Fibroblast of lung (primary cell): ENCODE measurements at regions not wholly inside any gene's neighbourhood (a gene's known extent, or its start where the extent isn't known, plus 50 kb on each side); places are given as distances from the start of the nearest gene placed in this dataset.

ENCODE experiments used
- DNase-seq, 2 donors: peaks; one replicate each; pipeline versions ENCODE4 v3.0.0 to v3.0.0-alpha.2; 2010; ENCODE audit warnings: low read depth in 2 of 2
- H2AFZ ChIP-seq: 2 replicates; pipeline ENCODE4 v1.5.1; 2012; ENCODE audit warnings: low read length, control low read depth, inconsistent platforms
- H3K27ac ChIP-seq: 2 replicates; pipeline ENCODE4 v1.5.1; 2011; ENCODE audit warnings: low read length, control low read depth; ENCODE audit not compliant: insufficient read depth
- H3K27me3 ChIP-seq: 2 replicates; pipeline ENCODE4 v1.5.1; 2011; ENCODE audit warnings: mild to moderate bottlenecking, low read length; ENCODE audit not compliant: control insufficient read depth, insufficient read depth
- H3K36me3 ChIP-seq: 2 replicates; pipeline ENCODE4 v1.5.1; 2011; ENCODE audit warnings: low read length; ENCODE audit not compliant: control insufficient read depth, insufficient read depth
- H3K4me1 ChIP-seq: 2 replicates; pipeline ENCODE4 v1.5.1; 2011; ENCODE audit warnings: low read length; ENCODE audit not compliant: control insufficient read depth, insufficient read depth; ENCODE audit errors: extremely low read depth
- H3K4me2 ChIP-seq: 2 replicates; pipeline ENCODE4 v1.5.1; 2011; ENCODE audit warnings: low read length, control low read depth; ENCODE audit not compliant: insufficient read depth; ENCODE audit errors: extremely low read depth
- H3K4me3 ChIP-seq, 4 experiments: fragments of 200-600 bp in 1 of 4; sonication (generic) in 1 of 4; replicated peaks in 1 of 4; 2 replicates each; pipeline ENCODE4 v1.5.1; 2011 to 2016; ENCODE audit warnings: low read length in 4 of 4, low read depth in 3 of 4, mild to moderate bottlenecking in 3 of 4, control low read depth in 2 of 4, inconsistent platforms in 1 of 4, mixed read lengths in 1 of 4; ENCODE audit not compliant: insufficient read depth in 1 of 4; ENCODE audit errors: control extremely low read depth in 1 of 4
- H3K79me2 ChIP-seq: 2 replicates; pipeline ENCODE4 v1.5.1; 2012; ENCODE audit warnings: mild to moderate bottlenecking, low read length, inconsistent platforms; ENCODE audit not compliant: control insufficient read depth, insufficient read depth
- H3K9ac ChIP-seq: 2 replicates; pipeline ENCODE4 v1.5.1; 2011; ENCODE audit warnings: mild to moderate bottlenecking, low read length, control low read depth; ENCODE audit not compliant: insufficient read depth
- H3K9me3 ChIP-seq: 2 replicates; pipeline ENCODE4 v1.5.1; 2012; ENCODE audit warnings: low read depth, low read length; ENCODE audit not compliant: control insufficient read depth, insufficient read depth
- H4K20me1 ChIP-seq: 2 replicates; pipeline ENCODE4 v1.5.1; 2011; ENCODE audit warnings: low read length; ENCODE audit not compliant: control insufficient read depth, insufficient read depth; ENCODE audit errors: extremely low read depth
- EZH2 ChIP-seq: IDR thresholded peaks from 2 replicates; pipeline ENCODE4 v1.5.1; 2012; ENCODE audit warnings: low read length, control low read depth, mild to moderate bottlenecking; ENCODE audit errors: missing control alignments
- TF ChIP-seq, protein P1 (sequence below), 2 donors: IDR thresholded peaks in 1 of 2; conservative IDR thresholded peaks in 1 of 2; 1 replicate in 1 of 2; 2 replicates in 1 of 2; pipeline ENCODE4 v1.5.1; 2011 to 2012; ENCODE audit warnings: low read length in 2 of 2, control low read depth in 1 of 2, inconsistent platforms in 1 of 2, low read depth in 1 of 2, mild to moderate bottlenecking in 1 of 2

DNA sequence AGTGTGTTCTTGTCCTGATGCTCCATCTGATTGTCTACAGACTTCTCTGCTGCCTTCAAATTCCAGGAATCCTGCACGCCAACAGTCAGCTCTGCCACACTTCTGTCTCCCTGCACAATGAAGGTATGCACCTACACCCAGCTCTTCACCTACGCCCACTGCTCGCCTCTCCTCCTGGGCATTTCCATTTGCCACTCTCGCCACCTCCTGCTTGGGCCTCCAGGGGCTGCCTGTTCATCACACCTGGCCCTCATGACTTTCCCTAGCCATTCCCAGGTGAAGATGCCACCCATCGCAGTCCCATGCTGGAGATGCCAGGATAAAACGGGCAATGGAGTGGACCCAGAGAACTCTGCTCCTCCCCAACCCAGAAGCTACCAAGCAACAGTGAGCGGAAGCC lies 96.5 kb upstream of the ATP1A1 start:
- DNase-seq, result no peak
- Histone ChIP-seq H3K4me1 (no peaks in the 10 kb centered on the region), H3K79me2 (no peaks in the 10 kb centered on the region), H3K9me3 (no peaks in the 10 kb centered on the region), H4K20me1 (no peaks in the 10 kb centered on the region), H3K27me3 (no peaks in the 10 kb centered on the region), H3K36me3 (no peaks in the 10 kb centered on the region), H3K4me2 (no peak overlapping the region), H3K27ac (no peak overlapping the region), H3K4me3 (no peak overlapping the region), H2AFZ (no peak overlapping the region), H3K9ac (no peak overlapping the region)
- TF ChIP-seq, protein P1, sequence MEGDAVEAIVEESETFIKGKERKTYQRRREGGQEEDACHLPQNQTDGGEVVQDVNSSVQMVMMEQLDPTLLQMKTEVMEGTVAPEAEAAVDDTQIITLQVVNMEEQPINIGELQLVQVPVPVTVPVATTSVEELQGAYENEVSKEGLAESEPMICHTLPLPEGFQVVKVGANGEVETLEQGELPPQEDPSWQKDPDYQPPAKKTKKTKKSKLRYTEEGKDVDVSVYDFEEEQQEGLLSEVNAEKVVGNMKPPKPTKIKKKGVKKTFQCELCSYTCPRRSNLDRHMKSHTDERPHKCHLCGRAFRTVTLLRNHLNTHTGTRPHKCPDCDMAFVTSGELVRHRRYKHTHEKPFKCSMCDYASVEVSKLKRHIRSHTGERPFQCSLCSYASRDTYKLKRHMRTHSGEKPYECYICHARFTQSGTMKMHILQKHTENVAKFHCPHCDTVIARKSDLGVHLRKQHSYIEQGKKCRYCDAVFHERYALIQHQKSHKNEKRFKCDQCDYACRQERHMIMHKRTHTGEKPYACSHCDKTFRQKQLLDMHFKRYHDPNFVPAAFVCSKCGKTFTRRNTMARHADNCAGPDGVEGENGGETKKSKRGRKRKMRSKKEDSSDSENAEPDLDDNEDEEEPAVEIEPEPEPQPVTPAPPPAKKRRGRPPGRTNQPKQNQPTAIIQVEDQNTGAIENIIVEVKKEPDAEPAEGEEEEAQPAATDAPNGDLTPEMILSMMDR (conservative IDR thresholded peaks at IDR 0.05 in 1 of 2, IDR thresholded peaks at IDR 0.05 in 1 of 2; ENCODE audit: low read depth in 1 of 2, low read length in 2 of 2), result no peak
- no peak for TF ChIP-seq EZH2

GRCh38 chr1:116277840-116278540 lies 95.1 kb upstream of the ATP1A1 start:
- Histone ChIP-seq H3K9me3 (no peaks in the 10 kb centered on the region), H4K20me1 (no peaks in the 10 kb centered on the region), H3K27me3 (no peaks in the 10 kb centered on the region), H3K4me3 (no peak overlapping the region), H3K36me3 (no peaks in the 10 kb centered on the region), H3K9ac (no peak overlapping the region), H2AFZ (no peak overlapping the region), H3K79me2 (no peaks in the 10 kb centered on the region), H3K4me1 (no peaks in the 10 kb centered on the region), H3K27ac (no peak overlapping the region), H3K4me2 (no peak overlapping the region)
- no peak for TF ChIP-seq EZH2
- TF ChIP-seq, protein P1 (conservative IDR thresholded peaks at IDR 0.05 in 1 of 2, IDR thresholded peaks at IDR 0.05 in 1 of 2; ENCODE audit: low read depth in 1 of 2, low read length in 2 of 2), result no peak
- DNase-seq, result no peak

DNA sequence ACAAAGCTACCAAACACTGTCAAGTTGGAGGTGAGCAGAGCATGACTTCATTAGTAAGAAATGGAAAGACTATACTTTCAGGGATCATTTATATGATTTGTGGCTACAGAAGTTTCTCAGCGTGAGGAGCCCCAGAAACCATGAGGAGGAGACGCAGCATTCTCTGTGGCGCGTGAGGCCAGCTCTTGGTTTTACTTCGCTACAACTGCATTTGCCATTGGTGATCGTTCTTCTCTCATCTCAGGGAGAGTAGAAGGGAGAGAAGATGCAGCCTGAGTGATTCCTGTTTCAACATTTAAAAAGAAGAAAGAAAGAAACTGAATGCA lies 94.5 kb upstream of the ATP1A1 start:
- no peak overlapping the region for H3K4me3 ChIP-seq
- H3K27ac ChIP-seq, result no peak overlapping the region
- TF ChIP-seq, protein P1 (conservative IDR thresholded peaks at IDR 0.05 in 1 of 2, IDR thresholded peaks at IDR 0.05 in 1 of 2; ENCODE audit: low read depth in 1 of 2, low read length in 2 of 2), result no peak
- no peak for TF ChIP-seq EZH2
- H3K36me3 ChIP-seq, result no peaks in the 10 kb centered on the region
- no peaks in the 10 kb centered on the region for H3K4me1 ChIP-seq
- no peak overlapping the region for H3K4me2 ChIP-seq
- no peaks in the 10 kb centered on the region for H3K27me3 ChIP-seq
- no peak for DNase-seq
- no peak overlapping the region for H2AFZ ChIP-seq
- H3K9ac ChIP-seq, result no peak overlapping the region
- no peaks in the 10 kb centered on the region for H4K20me1 ChIP-seq
- H3K79me2 ChIP-seq, result no peaks in the 10 kb centered on the region
- no peaks in the 10 kb centered on the region for H3K9me3 ChIP-seq
